Esophagus muscularis mucosa (tissue), 3 donors: ENCODE measurements at regions not wholly inside any gene's neighbourhood (a gene's known extent, or its start where the extent isn't known, plus 50 kb on each side); places are given as distances from the start of the nearest gene placed in this dataset.

ENCODE experiments used
- CTCF ChIP-seq, 3 experiments: fragments of 200-600 bp in 2 of 3; fragments of 450-650 bp in 1 of 3; sonication (generic) in 2 of 3; IDR thresholded peaks; one replicate each; pipeline ENCODE4 v1.5.1; 2017 to 2019; ENCODE audit warnings: antibody characterized with exemption in 3 of 3, mild to moderate bottlenecking in 2 of 3, moderate library complexity in 1 of 3
- POLR2A ChIP-seq: fragments of 450-650 bp; IDR thresholded peaks from one replicate; pipeline ENCODE4 v1.6.1; 2017; ENCODE audit warnings: antibody characterized with exemption, moderate library complexity, mild to moderate bottlenecking, low read depth
- POLR2AphosphoS5 ChIP-seq, 2 donors: sonication (generic); formaldehyde crosslinking; IDR thresholded peaks; one replicate each; pipeline ENCODE4 v1.6.1; 2017; ENCODE audit warnings: antibody characterized with exemption in 2 of 2

DNA sequence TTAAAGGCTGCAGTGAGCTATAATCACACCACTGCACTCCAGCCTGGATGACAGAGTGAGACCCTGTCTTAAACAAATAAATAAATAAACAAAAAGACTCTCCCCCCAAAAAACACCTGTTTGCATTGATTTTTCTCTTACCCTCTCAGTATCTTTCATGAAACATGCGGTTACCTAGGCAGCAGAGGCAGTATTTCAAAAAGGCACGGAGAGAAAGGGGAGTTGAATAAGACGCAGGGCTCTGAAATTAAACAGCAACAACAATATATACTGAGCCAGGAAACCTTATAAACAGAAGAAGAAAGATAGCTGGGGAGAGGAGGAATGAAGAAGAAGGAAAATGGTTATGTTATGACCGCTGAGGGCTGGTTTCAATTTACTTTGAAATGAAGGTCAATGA lies 277.6 kb downstream of the BTG1 start:
- TF ChIP-seq CTCF (IDR thresholded peaks at IDR 0.05) (no peak), POLR2A (no peak), POLR2AphosphoS5 (IDR thresholded peaks at IDR 0.05) (no peak)
